ENCODE measurements at regions not wholly inside any gene's neighbourhood (a gene's known extent, or its start where the extent isn't known, plus 50 kb on each side); places are given as distances from the start of the nearest gene placed in this dataset.
"Not testable (repeated sequence)": the region's sequence is repeated elsewhere in the genome, so short reads cannot be mapped to it uniquely, and the experiment has no call there.

DNA sequence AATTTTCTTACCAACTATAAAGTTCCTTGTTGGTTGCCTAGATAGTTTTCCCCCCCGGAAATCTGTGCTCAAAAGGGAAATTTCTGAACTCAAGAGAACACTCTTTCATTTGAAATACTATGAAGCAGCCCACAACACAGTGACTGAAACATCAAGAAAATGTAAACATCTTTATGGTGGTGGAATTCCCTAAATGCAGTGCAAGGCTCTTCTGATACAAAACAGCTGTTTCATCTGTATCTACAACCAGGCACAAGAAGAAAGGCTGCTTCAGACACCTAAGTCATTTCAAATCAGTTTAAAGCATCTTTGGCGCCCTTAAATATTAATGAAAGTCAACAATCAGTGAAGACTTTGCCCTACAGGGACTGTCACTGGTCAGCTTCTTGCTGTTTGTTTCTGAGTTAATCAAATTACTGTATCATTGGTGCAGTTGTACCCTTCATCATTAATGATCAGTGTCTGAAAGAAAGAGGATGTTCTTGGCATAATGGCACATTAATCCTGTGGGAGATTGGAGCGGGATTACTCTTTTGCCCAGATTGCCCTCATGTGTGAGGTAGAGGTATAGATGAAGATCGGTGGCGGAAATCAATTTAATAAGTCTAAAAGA, 947.0 kb downstream of the NR2F1-AS1 start:
- H3K4me3 ChIP-seq (replicated peaks; ENCODE audit: low read depth, low read length), result no peak overlapping the region
- TF ChIP-seq, protein P1, sequence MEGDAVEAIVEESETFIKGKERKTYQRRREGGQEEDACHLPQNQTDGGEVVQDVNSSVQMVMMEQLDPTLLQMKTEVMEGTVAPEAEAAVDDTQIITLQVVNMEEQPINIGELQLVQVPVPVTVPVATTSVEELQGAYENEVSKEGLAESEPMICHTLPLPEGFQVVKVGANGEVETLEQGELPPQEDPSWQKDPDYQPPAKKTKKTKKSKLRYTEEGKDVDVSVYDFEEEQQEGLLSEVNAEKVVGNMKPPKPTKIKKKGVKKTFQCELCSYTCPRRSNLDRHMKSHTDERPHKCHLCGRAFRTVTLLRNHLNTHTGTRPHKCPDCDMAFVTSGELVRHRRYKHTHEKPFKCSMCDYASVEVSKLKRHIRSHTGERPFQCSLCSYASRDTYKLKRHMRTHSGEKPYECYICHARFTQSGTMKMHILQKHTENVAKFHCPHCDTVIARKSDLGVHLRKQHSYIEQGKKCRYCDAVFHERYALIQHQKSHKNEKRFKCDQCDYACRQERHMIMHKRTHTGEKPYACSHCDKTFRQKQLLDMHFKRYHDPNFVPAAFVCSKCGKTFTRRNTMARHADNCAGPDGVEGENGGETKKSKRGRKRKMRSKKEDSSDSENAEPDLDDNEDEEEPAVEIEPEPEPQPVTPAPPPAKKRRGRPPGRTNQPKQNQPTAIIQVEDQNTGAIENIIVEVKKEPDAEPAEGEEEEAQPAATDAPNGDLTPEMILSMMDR (IDR thresholded peaks at IDR 0.05; ENCODE audit: low read length, missing control alignments), result no peak
- DNase-seq (ENCODE audit: low read depth), result no peak

DNA sequence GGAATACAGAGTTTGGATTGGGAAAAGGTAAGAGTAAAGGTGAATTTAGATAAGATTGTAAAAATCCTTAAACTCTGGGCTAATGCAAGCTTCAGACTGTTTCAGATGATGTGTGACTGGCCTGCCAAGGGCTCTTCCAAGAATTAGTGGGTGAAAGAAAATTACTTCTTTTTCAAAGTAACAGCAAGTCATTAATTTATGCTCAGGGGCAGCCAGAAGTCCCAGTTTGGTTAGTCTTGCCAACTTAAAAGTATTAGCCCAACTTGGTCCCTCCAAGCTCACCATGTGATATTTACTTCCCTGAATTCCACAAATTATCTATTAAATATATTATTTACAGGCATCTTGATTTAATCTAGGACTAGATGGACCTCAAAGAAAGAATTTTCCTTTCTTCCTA, 947.8 kb downstream of the NR2F1-AS1 start:
- no peak for DNase-seq (ENCODE audit: low read depth)
- TF ChIP-seq, protein P1 (IDR thresholded peaks at IDR 0.05; ENCODE audit: low read length, missing control alignments), result no peak
- no peak overlapping the region for H3K4me3 ChIP-seq (replicated peaks; ENCODE audit: low read depth, low read length)

DNA sequence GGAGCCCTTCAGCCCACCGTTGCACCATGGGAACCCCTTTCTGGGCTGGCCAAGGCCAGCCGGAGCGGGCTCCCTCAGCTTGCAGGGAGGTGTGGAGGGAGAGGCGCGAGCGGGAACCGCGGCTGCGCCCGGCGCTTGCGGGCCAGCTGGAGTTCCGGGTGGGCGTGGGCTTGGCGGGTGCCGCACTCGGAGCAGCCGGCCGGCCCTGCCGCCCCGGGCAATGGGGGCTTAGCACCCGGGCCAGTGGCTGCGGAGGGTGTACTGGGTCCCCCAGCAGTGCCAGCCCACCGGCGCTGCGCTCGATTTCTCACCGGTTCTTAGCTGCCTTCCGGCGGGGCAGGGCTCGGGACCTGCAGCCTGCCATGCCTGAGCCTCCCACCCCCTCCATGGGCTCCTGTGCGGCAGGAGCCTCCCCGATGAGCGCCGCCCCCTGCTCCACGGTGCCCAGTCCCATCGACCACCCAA, 949.8 kb downstream of the NR2F1-AS1 start:
- DNase-seq (ENCODE audit: low read depth); H3K4me3 ChIP-seq (replicated peaks; ENCODE audit: low read depth, low read length): not testable (repeated sequence)

DNA sequence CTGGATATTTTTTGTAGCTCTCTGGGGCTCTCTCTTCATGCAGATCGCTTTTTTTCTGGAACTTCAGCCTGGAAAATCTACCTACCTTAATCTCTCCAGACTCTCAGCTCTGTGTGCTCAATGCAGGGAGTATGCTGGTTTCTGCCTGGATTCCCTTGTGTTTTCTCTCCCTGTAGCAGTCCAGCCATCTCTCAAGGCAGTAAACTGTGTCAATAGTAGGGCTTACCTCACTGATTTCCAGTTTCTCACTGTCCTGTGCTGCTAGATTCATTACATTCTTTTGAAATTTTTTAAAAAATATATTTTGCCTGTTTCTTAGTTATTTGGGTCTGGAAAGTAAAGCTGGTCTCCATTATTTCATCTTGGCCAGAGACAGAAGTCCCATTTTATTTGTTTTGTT, 951.4 kb downstream of the NR2F1-AS1 start:
- TF ChIP-seq, protein P1 (IDR thresholded peaks at IDR 0.05; ENCODE audit: low read length, missing control alignments), result no peak
- H3K4me3 ChIP-seq (replicated peaks; ENCODE audit: low read depth, low read length), result no peak overlapping the region
- DNase-seq (ENCODE audit: low read depth), result no peak

- TF ChIP-seq, protein P1 (IDR thresholded peaks at IDR 0.05; ENCODE audit: low read length, missing control alignments), result no peak
- H3K4me3 ChIP-seq (replicated peaks; ENCODE audit: low read depth, low read length), result no peak overlapping the region
- no peak for DNase-seq (ENCODE audit: low read depth)
These were observed 952.0 kb downstream of the NR2F1-AS1 start for GRCh38 chr5:92629000-92629399.

DNA sequence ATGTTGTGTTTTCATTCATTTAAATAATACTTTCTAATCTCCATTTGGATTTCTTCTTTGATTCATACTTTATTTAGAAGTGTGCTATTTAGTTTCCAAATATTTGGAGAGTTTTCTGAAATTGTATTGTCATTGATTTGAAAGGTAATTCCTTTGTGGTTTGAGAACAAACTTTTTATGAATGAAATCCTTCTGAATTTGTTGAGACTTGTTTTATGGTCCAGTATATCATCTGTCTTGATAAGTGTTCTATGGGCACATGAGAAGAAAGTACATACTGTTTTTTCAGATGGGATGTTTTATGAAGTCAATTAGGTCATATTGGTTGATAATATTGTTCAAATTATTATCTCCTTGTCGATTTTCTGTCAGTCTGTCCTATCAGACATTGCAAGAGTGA, 953.8 kb downstream of the NR2F1-AS1 start:
- no peak overlapping the region for H3K4me3 ChIP-seq (replicated peaks; ENCODE audit: low read depth, low read length)
- DNase-seq (ENCODE audit: low read depth), result no peak
- TF ChIP-seq, protein P1 (IDR thresholded peaks at IDR 0.05; ENCODE audit: low read length, missing control alignments), result no peak

DNA sequence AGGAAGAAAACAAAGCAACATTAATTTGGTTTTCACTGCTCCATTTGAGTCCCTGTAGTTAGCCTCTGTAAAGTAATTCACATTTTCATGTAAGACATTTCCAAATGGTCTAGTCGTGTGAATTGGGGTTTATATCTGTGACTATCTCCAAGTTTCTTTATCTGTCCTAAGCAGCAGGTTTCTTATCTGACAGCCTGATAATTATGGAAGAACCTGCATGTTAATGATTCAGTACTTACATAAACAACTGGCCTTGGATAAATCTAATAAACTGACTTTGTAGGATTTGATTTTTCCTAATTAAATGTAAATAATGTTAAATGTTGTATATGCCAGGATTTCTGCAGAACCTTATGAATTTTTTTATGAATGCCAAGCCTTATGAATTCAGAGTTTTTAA, 964.9 kb downstream of the NR2F1-AS1 start:
- TF ChIP-seq, protein P1 (IDR thresholded peaks at IDR 0.05; ENCODE audit: low read length, missing control alignments), result no peak
- no peak overlapping the region for H3K4me3 ChIP-seq (replicated peaks; ENCODE audit: low read depth, low read length)
- DNase-seq (ENCODE audit: low read depth), result no peak
